ENCODE measurements at regions not wholly inside any gene's neighbourhood (a gene's known extent, or its start where the extent isn't known, plus 50 kb on each side); places are given as distances from the start of the nearest gene placed in this dataset.
A peak's percentile ranks its signal among the peaks of the same experiment; 100 is the strongest.
"Not testable (repeated sequence)": the region's sequence is repeated elsewhere in the genome, so short reads cannot be mapped to it uniquely, and the experiment has no call there.

DNA sequence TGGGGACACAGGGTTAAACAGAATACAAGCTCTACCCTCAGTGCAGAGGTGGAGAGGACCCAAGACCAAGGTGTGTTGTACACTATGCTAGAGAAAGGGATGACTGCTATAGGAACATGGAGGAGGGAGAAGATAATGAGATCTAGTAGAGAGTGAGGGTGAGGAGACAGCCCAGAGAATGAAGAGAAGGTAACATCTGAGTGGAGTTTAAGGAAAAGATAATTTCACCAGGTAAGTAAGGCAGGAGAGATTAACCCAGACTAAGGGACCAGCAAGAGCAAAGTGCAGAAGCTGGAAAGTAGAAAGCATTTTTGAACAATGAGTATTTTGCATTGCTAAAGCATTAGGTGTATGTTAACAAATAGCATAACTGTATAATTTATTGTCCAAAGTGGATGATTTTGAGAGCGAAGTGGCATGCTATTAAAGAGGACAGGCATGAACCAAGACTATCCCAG lies 128.8 kb downstream of the RASSF10 start:
- DNase-seq: no peak

DNA sequence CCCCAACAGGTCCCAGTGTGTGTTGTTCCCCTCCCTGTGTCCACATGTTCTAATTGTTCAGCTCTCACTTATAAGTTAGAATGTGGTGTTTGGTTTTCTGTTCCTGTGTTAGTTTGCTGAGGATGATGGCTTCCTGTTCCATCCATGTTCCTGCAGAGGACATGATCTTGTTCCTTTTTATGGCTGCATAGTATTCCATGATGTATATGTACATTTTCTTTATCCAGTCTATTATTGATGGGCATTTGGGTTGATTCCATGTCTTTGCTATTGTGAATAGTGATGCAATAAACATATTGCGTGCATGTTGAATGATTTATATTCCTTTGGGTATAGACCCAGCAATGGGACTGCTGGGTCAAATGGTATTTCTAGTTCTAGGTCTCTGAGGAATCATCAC lies 130.0 kb downstream of the RASSF10 start:
- DNase-seq: not testable (repeated sequence)

DNA sequence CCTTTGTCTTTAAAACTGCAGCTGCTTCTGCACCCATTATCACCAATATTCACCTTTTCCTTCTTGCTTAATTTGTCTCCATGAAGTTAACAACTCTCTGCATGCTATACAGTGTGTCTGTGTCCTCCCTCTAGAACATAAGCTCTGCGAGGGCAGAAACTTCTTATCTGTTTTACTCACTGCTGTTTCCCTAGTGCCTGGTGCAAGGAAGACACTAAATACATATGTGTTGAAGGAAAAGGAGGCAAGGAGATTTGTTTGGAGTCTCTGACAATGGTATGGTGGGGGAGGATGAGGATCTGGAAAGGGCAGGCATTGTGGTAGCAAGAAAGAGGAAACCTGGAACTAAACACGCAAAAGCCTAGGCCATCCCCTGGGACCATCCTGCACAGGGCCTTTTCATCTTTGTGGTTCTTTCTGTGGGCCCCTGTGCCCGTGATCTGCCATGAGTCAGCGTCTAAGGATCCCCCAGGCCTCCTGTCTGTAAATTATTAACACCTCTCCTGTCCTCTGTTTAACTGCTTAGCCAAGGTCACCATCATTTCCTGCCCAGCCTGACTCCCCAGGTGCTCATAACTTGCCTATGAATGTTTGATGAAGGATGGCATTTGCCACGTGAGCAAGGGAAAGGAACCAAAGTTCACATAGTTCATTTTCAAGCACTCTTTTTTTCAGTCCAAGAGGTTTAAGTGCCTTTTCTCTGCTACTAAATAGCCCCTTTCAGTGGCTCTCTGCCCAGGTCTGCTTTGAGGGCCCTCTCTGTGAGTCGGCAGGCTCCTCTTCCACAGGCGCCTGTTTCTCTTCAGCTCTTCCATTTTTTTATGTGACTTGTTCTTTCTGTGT lies 131.1 kb downstream of the RASSF10 start:
- peak; percentile 41 for DNase-seq

- DNase-seq: no peak
These were observed 131.9 kb downstream of the RASSF10 start for GRCh38 chr11:13140873-13141655.

DNA sequence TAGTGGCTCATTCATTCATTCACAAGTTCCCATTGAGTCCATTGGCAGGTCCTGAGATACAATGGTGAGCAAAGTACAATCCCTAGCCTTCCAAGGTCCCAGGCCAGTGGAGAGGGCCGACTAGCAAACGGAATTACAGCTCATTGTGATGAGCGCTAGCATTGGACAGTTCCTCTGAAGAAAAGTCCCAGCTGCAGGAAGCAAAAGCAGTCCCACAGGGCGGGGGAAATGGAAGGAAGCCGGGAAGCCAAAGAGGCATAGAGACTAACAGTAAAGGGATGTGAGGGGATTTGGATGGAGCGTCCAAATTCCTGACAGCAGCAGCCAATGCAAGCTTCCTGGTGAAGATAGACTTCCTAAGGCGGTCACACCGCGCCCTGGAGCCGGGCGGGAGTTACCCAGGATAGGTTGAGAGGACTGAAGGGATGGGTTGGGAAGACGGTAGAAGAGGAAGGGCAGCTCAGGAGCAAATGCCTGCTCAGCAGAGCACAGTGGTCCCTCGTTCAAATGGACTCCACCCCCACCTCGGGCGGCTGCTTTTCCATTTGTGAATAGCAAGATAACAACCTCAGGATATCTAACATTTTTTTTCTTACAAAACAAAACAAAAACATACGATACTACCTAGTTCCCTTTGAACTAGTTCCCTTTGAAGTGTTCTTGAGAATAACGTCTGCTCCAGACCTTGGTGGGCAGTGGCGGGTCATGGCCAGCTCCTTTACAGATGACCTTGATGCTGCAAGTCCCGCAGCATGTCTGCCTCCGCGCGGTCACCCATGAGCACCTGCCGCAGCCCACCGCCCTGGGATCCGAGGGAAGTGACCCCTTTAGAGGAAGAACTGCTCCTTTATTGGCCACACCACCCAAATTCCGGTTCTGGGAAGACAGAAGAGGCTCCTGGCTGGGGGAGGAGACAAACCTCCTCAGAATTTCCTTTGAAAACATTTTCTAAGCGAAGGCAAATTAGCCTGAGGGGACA lies 132.9 kb downstream of the RASSF10 start:
- DNase-seq: peak; percentile 19

DNA sequence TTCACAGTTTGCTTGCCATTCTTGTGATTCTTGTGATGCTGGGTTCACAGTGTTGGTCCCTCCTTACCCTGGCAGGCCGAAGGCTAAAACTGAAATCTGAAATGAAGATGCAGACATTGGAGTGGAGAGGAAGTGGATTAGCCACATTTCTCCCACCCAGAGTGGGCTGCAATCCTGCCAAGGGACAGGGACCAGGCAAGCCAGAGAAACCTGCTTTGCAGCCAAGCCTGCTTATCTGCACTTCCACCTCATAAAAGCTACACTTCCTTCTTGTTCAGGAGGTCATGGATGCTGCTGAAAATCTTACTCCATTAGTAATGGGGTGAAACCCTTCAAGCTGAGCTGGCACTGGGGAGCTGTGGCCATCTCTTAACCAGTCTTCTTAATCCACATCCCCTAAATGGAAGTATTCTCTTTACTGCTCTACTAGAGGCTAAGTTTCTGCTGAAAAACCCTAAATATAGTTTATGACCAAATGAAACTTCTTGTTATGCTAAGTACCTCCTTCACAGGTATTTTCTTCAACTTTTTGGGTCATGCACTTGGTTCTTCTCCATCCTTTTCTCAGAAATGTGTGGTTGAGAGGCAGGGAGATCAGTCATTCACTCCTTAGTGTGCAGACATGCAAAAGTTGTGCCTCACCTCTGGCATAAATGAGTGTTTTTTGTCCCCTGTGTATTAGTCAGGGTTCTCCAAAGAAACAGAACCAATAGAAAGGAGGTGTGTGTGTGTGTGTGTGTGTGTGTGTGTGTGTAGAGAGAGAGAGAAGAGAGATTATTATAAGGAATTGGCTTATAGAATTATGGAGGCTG lies 133.9 kb upstream of the BMAL1 start:
- DNase-seq: no peak

- DNase-seq: no peak
These were observed 132.1 kb upstream of the BMAL1 start for GRCh38 chr11:13145461-13145860.

GRCh38 chr11:13149991-13150390 lies 127.6 kb upstream of the BMAL1 start:
- DNase-seq: no peak

DNA sequence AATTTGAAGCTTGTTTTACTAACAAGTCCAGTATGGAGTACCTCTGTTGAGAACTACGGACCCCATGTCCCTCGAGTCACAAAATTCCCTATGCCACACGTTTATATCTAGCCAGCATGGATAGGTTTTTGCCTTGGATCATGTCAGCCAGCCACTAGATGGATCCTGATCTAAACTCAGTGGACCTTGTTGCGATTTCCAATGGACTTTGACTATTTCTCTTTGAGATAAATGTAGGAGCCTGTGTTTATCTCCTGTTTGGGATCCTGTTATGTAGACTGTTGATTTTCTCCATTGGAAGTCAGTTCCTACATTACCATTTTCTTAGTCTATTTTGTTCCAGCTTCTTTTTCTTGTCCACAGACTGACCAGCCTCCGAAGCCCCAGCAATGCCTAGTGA lies 127.1 kb upstream of the BMAL1 start:
- DNase-seq: no peak

GRCh38 chr11:13152264-13152663 lies 125.3 kb upstream of the BMAL1 start:
- no peak for DNase-seq

GRCh38 chr11:13152736-13153541 lies 124.7 kb upstream of the BMAL1 start:
- DNase-seq: peak; percentile 74

GRCh38 chr11:13154374-13154773 lies 123.2 kb upstream of the BMAL1 start:
- not testable (repeated sequence) for DNase-seq

DNA sequence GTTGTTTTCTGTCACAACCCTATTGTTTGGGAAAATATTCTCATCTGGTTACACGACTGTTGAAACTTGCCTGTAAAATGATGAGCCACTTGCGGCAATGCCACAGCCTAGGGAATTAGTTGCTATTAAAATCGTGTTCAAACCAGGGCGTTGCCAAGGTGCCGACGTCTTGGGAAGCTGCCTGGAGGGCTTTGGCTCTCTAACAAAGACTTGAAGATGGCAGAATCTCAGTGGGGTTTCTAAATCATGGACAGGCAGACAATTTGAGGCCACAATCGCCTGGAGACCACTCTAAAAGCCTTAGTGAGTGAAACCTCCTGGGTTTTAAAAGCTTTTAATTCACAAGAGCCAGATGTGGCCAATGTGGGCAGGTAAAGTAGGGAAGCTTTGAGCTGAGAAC lies 117.2 kb upstream of the BMAL1 start:
- no peak for DNase-seq

DNA sequence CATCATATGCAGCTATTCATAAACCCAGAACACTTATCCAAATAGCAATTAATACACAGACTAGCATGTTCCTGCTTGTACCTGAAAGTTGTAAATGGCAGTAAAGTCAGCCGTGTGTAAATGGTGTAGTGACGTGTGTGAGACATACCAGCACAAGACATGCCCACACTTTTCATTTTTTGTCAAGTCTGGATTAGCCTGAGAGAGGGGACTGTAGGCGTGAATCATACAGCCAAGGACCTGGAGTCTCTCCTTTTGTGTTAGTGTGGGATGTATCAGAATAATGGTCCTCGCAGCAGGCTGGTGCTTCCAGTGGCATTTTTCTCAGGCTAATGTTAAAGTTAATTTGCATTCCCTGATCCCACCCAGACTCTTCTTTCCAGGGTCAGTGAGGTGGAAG lies 116.8 kb upstream of the BMAL1 start:
- no peak for DNase-seq

DNA sequence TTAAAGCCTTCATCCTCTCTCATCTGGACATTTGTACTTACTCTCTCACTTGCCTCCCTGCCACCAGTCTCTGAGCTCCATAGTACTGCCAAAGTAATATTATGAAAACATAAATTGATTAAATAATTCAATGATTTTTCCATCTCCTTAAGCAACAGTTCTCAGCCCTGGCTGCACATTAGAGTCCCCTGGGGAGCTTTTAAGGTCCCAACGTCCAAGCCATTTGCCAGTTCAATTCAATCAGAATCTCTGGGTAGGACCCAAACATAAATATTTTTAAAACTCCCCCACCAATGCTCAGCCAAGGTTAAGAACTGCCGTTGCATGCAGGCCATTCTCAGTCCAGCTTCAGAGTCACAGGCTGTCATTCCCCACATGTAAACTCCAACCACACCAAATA lies 114.4 kb upstream of the BMAL1 start:
- DNase-seq: no peak

DNA sequence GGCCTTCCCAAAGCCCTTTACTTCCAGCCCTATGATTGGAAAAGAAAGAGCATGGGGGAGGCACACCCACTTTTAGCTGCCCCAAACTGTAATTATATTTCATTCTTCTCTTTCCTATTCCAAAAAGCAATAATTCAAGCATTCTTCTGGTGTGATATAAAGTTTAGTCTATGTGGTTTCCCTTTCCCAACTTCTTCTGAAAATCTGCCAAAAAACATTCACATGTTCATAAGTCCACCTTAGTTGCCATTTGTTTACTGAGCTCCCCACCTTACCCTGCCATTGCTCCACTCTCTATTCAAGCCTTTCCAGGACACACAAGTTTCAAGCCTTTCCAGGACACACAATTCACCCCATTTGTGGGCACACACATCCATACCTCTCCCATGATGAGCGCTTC lies 111.6 kb upstream of the BMAL1 start:
- DNase-seq: no peak

DNA sequence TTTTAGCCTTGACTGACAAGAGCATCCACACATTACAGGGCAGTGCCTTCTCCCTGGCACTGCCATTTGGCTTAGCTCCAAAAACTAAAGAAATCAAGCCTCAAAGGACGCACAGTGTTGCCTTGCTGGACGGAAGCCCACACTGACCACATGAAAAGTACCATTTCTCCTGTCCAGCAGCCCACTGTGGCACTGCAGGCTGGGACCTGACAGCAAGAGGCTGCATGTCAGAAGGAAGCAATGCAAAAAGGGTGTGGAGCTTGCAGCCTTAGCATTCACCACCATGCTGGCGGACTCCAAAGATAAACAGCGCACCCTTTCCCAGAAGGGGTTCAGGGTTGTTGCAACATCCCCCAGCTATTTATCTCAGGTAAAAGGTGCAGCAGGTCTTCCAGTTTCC lies 109.3 kb upstream of the BMAL1 start:
- DNase-seq: no peak

DNA sequence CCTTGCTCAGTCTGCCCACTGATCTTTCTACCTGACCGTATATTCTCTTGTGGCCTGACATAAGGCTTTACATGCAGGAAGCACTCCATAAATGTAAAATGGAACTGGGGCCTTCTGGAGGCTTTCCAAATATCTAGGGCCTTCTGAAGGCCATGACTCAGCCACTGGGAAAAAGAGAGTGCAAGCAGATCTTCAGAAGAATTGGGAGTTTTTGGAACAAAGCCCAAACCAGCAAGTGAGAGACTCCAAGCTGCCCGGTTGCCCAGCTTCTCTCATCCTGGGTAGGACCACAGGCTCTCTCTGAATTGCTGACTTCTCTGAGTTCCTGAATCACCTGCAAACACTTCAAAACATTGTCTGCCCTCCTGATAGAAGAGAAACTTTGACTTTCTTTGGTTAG lies 107.9 kb upstream of the BMAL1 start:
- peak; percentile 47 for DNase-seq

DNA sequence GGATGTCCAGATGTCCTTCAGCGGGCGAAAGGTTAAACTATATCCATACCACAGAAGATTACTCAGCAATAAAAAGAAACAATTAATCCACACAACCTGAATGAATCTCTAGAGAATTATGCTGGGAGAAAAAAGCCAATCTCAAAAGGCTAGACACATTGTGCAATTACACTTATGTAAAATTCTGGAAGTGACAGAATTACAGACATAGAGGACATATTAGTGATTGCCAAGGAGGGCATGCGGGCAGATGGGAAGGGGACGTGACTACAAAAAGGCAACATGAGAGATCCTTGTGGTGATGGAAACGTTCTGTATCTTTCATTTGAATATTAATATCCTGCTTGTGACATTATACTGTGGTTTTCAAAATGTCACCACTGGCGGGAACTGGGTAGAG lies 103.5 kb upstream of the BMAL1 start:
- DNase-seq: no peak

- peak; percentile 66 for DNase-seq
These were observed 94.3 kb upstream of the BMAL1 start for GRCh38 chr11:13183094-13183825.

Measured in dermis blood vessel endothelial cell (primary cell).